Activated CD8-positive, alpha-beta T cell treated with anti-CD3 and anti-CD28 coated beads for 36 hours (primary cell): ENCODE measurements at regions not wholly inside any gene's neighbourhood (a gene's known extent, or its start where the extent isn't known, plus 50 kb on each side); places are given as distances from the start of the nearest gene placed in this dataset.

Experiments
- ATAC-seq: fragments of 200-7000 bp; cut with Tn5 transposase; one replicate; pipeline ENCODE4 v1.10.0; 2021; ENCODE audit warnings: mild to moderate bottlenecking, moderate library complexity
- CTCF ChIA-PET: fragments of 350-600 bp; sonication (Branson Sonifier 250); formaldehyde crosslinking; loops from one replicate; lab custom pipeline; 2021; ENCODE audit warnings: antibody characterized with exemption; lab: Charles Lee
- POLR2A ChIA-PET: fragments of 350-600 bp; sonication (Branson Sonifier 250); formaldehyde crosslinking; loops from one replicate; lab custom pipeline; 2021; ENCODE audit warnings: antibody characterized with exemption; lab: Charles Lee
- DNase-seq: peaks from one replicate; pipeline ENCODE4 v3.0.0-alpha.2; 2020
- H3K27ac Mint-ChIP-seq: one replicate; pipeline ENCODE4 v1.8.0; 2021; ENCODE audit warnings: mild to moderate bottlenecking, mixed read lengths
- H3K27me3 Mint-ChIP-seq: one replicate; pipeline ENCODE4 v1.8.0; 2021; ENCODE audit warnings: mixed read lengths
- H3K36me3 Mint-ChIP-seq: one replicate; pipeline ENCODE4 v1.8.0; 2021; ENCODE audit warnings: low read depth, mixed read lengths
- H3K4me1 Mint-ChIP-seq: one replicate; pipeline ENCODE4 v1.8.0; 2021; ENCODE audit warnings: low read depth, mixed read lengths
- H3K4me3 Mint-ChIP-seq: one replicate; pipeline ENCODE4 v1.8.0; 2021; ENCODE audit warnings: mild to moderate bottlenecking, moderate library complexity, mixed read lengths
- H3K9me3 Mint-ChIP-seq: one replicate; pipeline ENCODE4 v1.8.0; 2021; ENCODE audit warnings: mixed read lengths
- CTCF ChIP-seq: fragments of 200-600 bp; IDR thresholded peaks from one replicate; pipeline ENCODE4 v1.8.0; 2022; ENCODE audit warnings: antibody characterized with exemption, mild to moderate bottlenecking
- intact Hi-C: fragments of 100-400 bp; cut with micrococcal nuclease; formaldehyde crosslinking; loops from one replicate; pipeline ENCODE4 v1.10.0; 2022

GRCh38 chr14:56025191-56025590 is 93.0 kb upstream of the PELI2 start:
- ChIA-PET POLR2A (no interaction called here), CTCF (no interaction called here)
- ATAC-seq (no peak), DNase-seq (no peak)
- Mint-ChIP-seq H3K9me3 (peaks cover 2% of the 10 kb centered on the region), H3K36me3 (no peaks in the 10 kb centered on the region), H3K27me3 (peaks cover 8% of the 10 kb centered on the region), H3K4me3 (no peak overlapping the region), H3K27ac (no peak overlapping the region), H3K4me1 (no peaks in the 10 kb centered on the region)
- no peak for TF ChIP-seq CTCF
- intact Hi-C loops: no loop called here

DNA sequence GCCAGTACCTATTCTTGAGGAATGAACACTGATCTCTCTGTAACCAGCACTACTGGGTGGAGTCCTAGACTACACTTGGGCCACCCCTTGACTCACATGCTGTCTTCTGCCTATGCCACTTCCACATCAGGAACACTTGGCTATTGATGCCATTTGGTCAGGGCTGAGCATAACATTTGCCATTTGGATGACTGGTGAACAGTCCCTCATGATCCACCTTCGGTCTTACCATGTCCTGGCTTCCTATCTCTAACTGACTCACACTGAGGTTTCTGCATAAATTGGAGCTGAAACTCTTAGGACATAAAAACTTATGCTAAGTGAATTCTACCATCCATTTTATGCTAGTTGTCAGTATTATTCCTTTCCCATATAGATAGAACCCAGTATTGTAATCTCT is 91.7 kb upstream of the PELI2 start:
- TF ChIP-seq CTCF: no peak
- intact Hi-C loops: no loop called here
- Mint-ChIP-seq H3K4me3 (no peak overlapping the region), H3K27me3 (peaks cover 13% of the 10 kb centered on the region), H3K9me3 (no peaks in the 10 kb centered on the region), H3K27ac (no peak overlapping the region), H3K36me3 (no peaks in the 10 kb centered on the region), H3K4me1 (no peaks in the 10 kb centered on the region)
- no peak for ATAC-seq
- DNase-seq: no peak
- ChIA-PET POLR2A (no interaction called here), CTCF (no interaction called here)

DNA sequence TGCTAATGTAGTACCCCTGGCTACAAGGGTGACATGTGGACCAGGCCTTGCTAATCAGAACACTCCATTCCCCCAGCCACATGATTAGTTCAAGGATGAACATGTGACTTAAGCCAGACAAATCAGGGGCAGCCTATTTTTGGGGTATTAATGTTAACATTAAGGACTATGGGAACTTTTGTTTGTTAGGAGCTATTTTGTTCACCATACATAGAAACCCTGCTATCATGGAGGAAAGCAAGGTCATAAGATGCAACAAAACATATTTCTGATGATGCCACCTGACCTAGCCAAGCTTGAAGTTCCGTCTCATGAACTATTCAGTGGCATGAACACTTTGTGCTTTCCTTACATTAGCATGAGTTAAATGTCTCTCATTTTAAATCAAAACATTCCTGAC is 90.8 kb upstream of the PELI2 start:
- H3K27me3 Mint-ChIP-seq: peaks cover 13% of the 10 kb centered on the region
- intact Hi-C loops: no loop called here
- no peaks in the 10 kb centered on the region for H3K36me3 Mint-ChIP-seq
- POLR2A ChIA-PET: no interaction called here
- ATAC-seq: no peak
- no peak overlapping the region for H3K4me3 Mint-ChIP-seq
- no peaks in the 10 kb centered on the region for H3K4me1 Mint-ChIP-seq
- H3K27ac Mint-ChIP-seq: no peak overlapping the region
- CTCF ChIA-PET: no interaction called here
- DNase-seq: no peak
- no peaks in the 10 kb centered on the region for H3K9me3 Mint-ChIP-seq
- TF ChIP-seq CTCF: no peak

DNA sequence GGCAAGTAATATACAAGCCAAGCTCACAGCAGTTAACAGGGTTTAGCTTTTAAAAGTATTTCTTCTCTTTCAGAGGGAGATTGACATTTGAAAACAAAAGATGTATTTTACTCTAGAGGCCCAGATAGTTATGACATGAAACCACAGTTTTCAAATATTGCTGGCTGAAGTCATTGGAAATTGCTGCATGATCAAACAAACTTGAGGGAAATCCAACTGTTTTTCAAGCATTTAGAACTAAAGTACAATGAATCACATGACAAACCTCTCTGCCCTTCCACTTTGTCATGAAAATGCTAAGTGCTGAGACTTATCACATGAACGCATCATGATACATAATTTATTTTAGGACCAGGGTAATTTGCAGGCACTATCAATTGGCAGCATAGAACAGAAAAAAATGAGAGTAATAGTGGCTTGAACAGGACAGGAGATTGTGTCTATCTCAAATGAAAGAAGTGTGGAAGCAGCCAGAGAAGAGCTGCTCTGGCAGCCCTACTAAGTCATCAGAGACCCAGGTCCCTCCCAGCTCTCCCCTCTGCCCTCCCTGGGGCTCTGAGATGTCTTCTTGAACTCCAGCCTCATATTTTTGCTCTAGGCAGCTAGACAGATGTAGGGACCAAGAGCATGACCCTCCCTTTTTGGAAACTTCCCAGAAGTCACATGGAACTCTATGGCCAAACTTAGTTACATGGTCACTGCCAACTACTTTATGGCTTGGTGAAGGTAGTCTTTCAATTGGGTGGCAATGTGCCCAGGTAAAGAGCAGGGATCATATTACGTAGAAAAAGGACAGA is 90.1 kb upstream of the PELI2 start:
- H3K4me3 Mint-ChIP-seq: no peak overlapping the region
- TF ChIP-seq CTCF: no peak
- DNase-seq: no peak
- CTCF ChIA-PET: interaction anchor here (0.7 kb wide), 1 partner anchor 446 kb away, joined by 3 read pairs; no protein-coding TSS in a partner anchor
- POLR2A ChIA-PET: no interaction called here
- H3K36me3 Mint-ChIP-seq: no peaks in the 10 kb centered on the region
- H3K9me3 Mint-ChIP-seq: no peaks in the 10 kb centered on the region
- peaks cover 13% of the 10 kb centered on the region for H3K27me3 Mint-ChIP-seq
- intact Hi-C loops: no loop called here
- H3K27ac Mint-ChIP-seq: no peak overlapping the region
- H3K4me1 Mint-ChIP-seq: no peaks in the 10 kb centered on the region
- no peak for ATAC-seq

GRCh38 chr14:56036353-56036752 is 81.9 kb upstream of the PELI2 start:
- Mint-ChIP-seq H3K36me3 (no peaks in the 10 kb centered on the region), H3K4me1 (no peaks in the 10 kb centered on the region), H3K4me3 (no peak overlapping the region), H3K27me3 (peaks cover 6% of the 10 kb centered on the region), H3K9me3 (no peaks in the 10 kb centered on the region), H3K27ac (no peak overlapping the region)
- POLR2A ChIA-PET: no interaction called here
- CTCF ChIA-PET: interaction anchor here (1.8 kb wide), 1 partner anchor 8 kb away, joined by 6 read pairs; no protein-coding TSS in a partner anchor
- ATAC-seq (no peak), DNase-seq (no peak)
- intact Hi-C loops: no loop called here
- TF ChIP-seq CTCF: no peak
